ENCODE measurements at regions not wholly inside any gene's neighbourhood (a gene's known extent, or its start where the extent isn't known, plus 50 kb on each side); places are given as distances from the start of the nearest gene placed in this dataset.

GRCh38 chr4:14241574-14241973 lies 614.0 kb upstream of the BOD1L1 start:
- Histone ChIP-seq H3K4me1 (ENCODE audit: insufficient read depth, low read length) (no peaks in the 10 kb centered on the region), H3K14ac (ENCODE audit: insufficient read depth, low read length) (no peak overlapping the region), H4K5ac (ENCODE audit: insufficient read length, low read depth, low read length) (no peak overlapping the region), H3K4ac (ENCODE audit: low read depth, low read length) (no peak overlapping the region), H2BK5ac (ENCODE audit: insufficient read length, low read length) (no peak overlapping the region), H3K56ac (ENCODE audit: insufficient read length, low read depth, low read length) (no peak overlapping the region), H2AFZ (ENCODE audit: low read length) (no peak overlapping the region), H3T11ph (ENCODE audit: low read length) (no peak overlapping the region), H3K4me2 (ENCODE audit: insufficient read depth, insufficient read length, low read length) (no peak overlapping the region), H2BK120ac (ENCODE audit: low read depth, low read length, poor library complexity, severe bottlenecking) (no peak overlapping the region), H2BK12ac (ENCODE audit: insufficient read length, low read depth, low read length) (no peak overlapping the region), H2AK5ac (ENCODE audit: insufficient read length, low read length) (no peak overlapping the region), H3K23me2 (ENCODE audit: insufficient read length, low read depth, low read length, poor library complexity, severe bottlenecking) (no peaks in the 10 kb centered on the region), H3K79me2 (ENCODE audit: insufficient read depth, low read length) (no peaks in the 10 kb centered on the region), H3K27me3 (ENCODE audit: insufficient read depth, low read length) (no peaks in the 10 kb centered on the region), H4K91ac (ENCODE audit: insufficient read length, low read depth, low read length) (no peak overlapping the region), H4K20me1 (ENCODE audit: control insufficient read depth, insufficient read depth, insufficient read length) (no peaks in the 10 kb centered on the region), H2BK15ac (ENCODE audit: low read depth, low read length) (no peak overlapping the region), H3K9ac (ENCODE audit: extremely low read depth, insufficient read length, low read length) (no peak overlapping the region), H3K27ac (ENCODE audit: insufficient read length, low read depth, low read length) (no peak overlapping the region), H2BK20ac (ENCODE audit: low read depth, low read length, poor library complexity, severe bottlenecking) (no peak overlapping the region), H4K8ac (replicated peaks; ENCODE audit: insufficient read length, low read depth, low read length) (no peak overlapping the region), H3K23ac (ENCODE audit: insufficient read length, low read depth, low read length) (no peak overlapping the region), H3K18ac (ENCODE audit: insufficient read length, low read depth, low read length) (no peak overlapping the region), H3K9me3 (ENCODE audit: control insufficient read depth, low read depth, low read length) (no peaks in the 10 kb centered on the region), H3K79me1 (ENCODE audit: insufficient read depth, low read depth, low read length, poor library complexity, severe bottlenecking) (no peaks in the 10 kb centered on the region)
- Mint-ChIP-seq H3K4me3 (no peak overlapping the region), H3K4me1 (no peaks in the 10 kb centered on the region), H3K27ac (no peak overlapping the region), H3K36me3 (ENCODE audit: insufficient read depth in 1 of 3, low read depth in 3 of 3) (no peaks in the 10 kb centered on the region; a peak in 1 of 7 replicates), H3K9me3 (peaks cover 5 to 8% of the 10 kb centered on the region in 2 experiments; a peak in 4 of 5 replicates), H3K27me3 (ENCODE audit: low read depth) (no peaks in the 10 kb centered on the region)
- WGBS (ENCODE audit: extremely low coverage, insufficient read length, low lambda C conversion rate), result no CpG with 5 or more reads among the region's 3 CpGs
- DNase-seq, result no peak
- no peak for TF ChIP-seq CTCF (conservative IDR thresholded peaks at IDR 0.05)

All from H9 (cell line).